ENCODE measurements at regions not wholly inside any gene's neighbourhood (a gene's known extent, or its start where the extent isn't known, plus 50 kb on each side); places are given as distances from the start of the nearest gene placed in this dataset.
A peak's percentile ranks its signal among the peaks of the same experiment; 100 is the strongest.

DNA sequence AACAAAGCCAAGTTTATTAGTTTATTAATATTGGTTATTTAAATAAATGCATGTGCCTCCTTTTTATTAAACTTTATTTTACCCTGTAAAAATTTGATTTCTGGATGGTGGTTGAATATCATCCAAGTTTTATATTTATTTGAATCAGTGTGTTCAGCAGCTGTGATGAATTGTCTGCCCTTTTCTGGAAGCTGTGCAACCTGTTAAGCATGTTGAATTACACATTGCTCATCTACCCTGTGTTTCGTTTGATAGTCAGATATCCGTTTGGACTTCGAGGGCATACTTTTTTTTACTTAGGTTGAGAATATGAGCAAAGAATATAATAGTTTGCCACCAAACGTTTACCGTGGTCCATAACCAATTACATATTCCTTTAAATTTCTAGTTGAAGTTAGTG lies 95.8 kb upstream of the TENM3 start:
- no peak overlapping the region for H3K4ac ChIP-seq (ENCODE audit: low read length)
- peaks cover 2 to 12% of the 10 kb centered on the region in 2 donors for H3K4me1 ChIP-seq (ENCODE audit: control insufficient read depth in 2 of 2, insufficient read depth in 1 of 2, low read depth in 1 of 2, low read length in 2 of 2)
- H3K27me3 ChIP-seq (ENCODE audit: control insufficient read depth in 3 of 3, insufficient read depth in 3 of 3, low read depth in 1 of 3, low read length in 3 of 3): peaks cover 0 to under 1% (median 0%) of the 10 kb centered on the region in 3 experiments
- no peak overlapping the region for H2BK12ac ChIP-seq (ENCODE audit: low read length)
- no peak overlapping the region for H3K27ac ChIP-seq (replicated peaks; ENCODE audit: low read length)
- H2AFZ ChIP-seq (ENCODE audit: low read length): no peak overlapping the region
- H3K4me2 ChIP-seq (ENCODE audit: insufficient read depth, low read length, poor library complexity, severe bottlenecking): no peak overlapping the region
- H3K36me3 ChIP-seq (replicated peaks in 1 of 2; ENCODE audit: control insufficient read depth in 2 of 2, insufficient read depth in 2 of 2, low read length in 2 of 2): peaks cover 0 to 18% of the 10 kb centered on the region in 2 donors
- no peaks in the 10 kb centered on the region for H3K79me1 ChIP-seq (ENCODE audit: low read depth, low read length)
- H2BK15ac ChIP-seq (ENCODE audit: low read length): no peak overlapping the region
- no peak overlapping the region for H2BK120ac ChIP-seq (ENCODE audit: low read depth, low read length)
- H3K9me3 ChIP-seq (replicated peaks in 1 of 2; ENCODE audit: control insufficient read depth in 2 of 2, insufficient read depth in 1 of 2, low read depth in 1 of 2, low read length in 2 of 2): peaks cover 0 to 3% of the 10 kb centered on the region in 2 donors
- H3K9ac ChIP-seq (ENCODE audit: low read depth, low read length, poor library complexity): no peak overlapping the region
- H2AK5ac ChIP-seq (ENCODE audit: low read depth, low read length): no peak overlapping the region
- peak overlapping the region in 1 of 2 donors; percentile 71 for H3K4me3 ChIP-seq (ENCODE audit: low read length in 2 of 2)
- no peak for DNase-seq (ENCODE audit: low spot score)
- H3K18ac ChIP-seq (ENCODE audit: low read length): no peak overlapping the region
- H4K8ac ChIP-seq (ENCODE audit: low read depth, low read length): no peak overlapping the region
- H2BK5ac ChIP-seq (ENCODE audit: low read length): no peak overlapping the region
- no peak overlapping the region for H4K91ac ChIP-seq (ENCODE audit: low read depth, low read length, poor library complexity)
- no peak overlapping the region for H3K23ac ChIP-seq (ENCODE audit: low read depth, low read length, poor library complexity)
- no peak overlapping the region for H3K14ac ChIP-seq (ENCODE audit: low read length)
- WGBS, 2 donors (ENCODE audit: extremely low coverage in 2 of 2, insufficient read length in 2 of 2, insufficient replicate concordance in 1 of 2): no CpG with 5 or more reads among the region's 5 CpGs

DNA sequence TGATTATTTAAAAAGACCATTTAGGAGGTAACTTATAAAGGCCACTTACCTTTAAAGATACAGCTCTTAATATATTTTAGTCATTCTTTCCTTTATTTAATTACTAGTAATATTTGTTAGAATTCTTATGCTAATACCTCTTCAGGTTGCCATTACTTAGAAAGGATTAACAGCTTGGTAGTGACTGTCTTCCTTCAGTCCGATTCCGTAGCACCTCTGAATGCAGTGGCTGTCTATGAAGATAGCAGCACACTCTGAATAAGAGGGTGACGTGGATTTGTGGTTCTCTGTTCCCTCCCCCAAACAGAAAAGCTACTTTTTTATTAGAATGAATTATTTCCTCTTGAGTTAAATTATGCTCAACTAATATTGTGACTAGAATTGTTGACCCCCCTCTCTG lies 92.6 kb upstream of the TENM3 start:
- peaks cover 2 to 12% of the 10 kb centered on the region in 2 donors for H3K4me1 ChIP-seq (ENCODE audit: control insufficient read depth in 2 of 2, insufficient read depth in 1 of 2, low read depth in 1 of 2, low read length in 2 of 2)
- WGBS, 2 donors (ENCODE audit: extremely low coverage in 2 of 2, insufficient read length in 2 of 2, insufficient replicate concordance in 1 of 2): no CpG with 5 or more reads among the region's 3 CpGs
- H2BK120ac ChIP-seq (ENCODE audit: low read depth, low read length): no peak overlapping the region

DNA sequence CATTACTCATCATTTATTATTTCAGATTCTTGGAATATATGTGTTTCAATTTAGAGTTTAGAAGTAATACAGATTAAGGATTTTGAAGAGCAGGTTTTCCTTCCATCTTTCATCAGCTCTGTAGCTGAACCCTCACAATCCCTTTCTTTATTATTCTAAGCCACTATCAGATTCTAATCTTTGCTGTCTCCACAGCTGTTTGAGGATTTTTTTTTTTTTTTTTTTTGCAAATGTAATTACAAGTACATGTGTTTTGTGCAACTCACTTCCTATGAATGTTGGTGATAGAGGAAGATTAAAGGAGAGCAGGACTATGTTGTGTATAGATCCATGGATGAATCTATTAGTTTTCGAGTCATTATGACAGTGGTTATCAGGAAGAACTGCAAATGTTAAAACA lies 87.4 kb upstream of the TENM3 start:
- no peak overlapping the region for H2BK12ac ChIP-seq (ENCODE audit: low read length)
- H3K4me1 ChIP-seq (ENCODE audit: control insufficient read depth in 2 of 2, insufficient read depth in 1 of 2, low read depth in 1 of 2, low read length in 2 of 2): peaks cover 0 to 3% of the 10 kb centered on the region in 2 donors
- no peak for DNase-seq (ENCODE audit: low spot score)
- no peak overlapping the region for H2BK15ac ChIP-seq (ENCODE audit: low read length)
- H3K9ac ChIP-seq (ENCODE audit: low read depth, low read length, poor library complexity): no peak overlapping the region
- no peak overlapping the region for H3K4me3 ChIP-seq (ENCODE audit: low read length in 2 of 2)
- H3K9me3 ChIP-seq (replicated peaks in 1 of 2; ENCODE audit: control insufficient read depth in 2 of 2, insufficient read depth in 1 of 2, low read depth in 1 of 2, low read length in 2 of 2): peaks cover 5 to 41% of the 10 kb centered on the region in 2 donors
- H2BK5ac ChIP-seq (ENCODE audit: low read length): no peak overlapping the region
- no peak overlapping the region for H2AK5ac ChIP-seq (ENCODE audit: low read depth, low read length)
- no peak overlapping the region for H4K8ac ChIP-seq (ENCODE audit: low read depth, low read length)
- H3K14ac ChIP-seq (ENCODE audit: low read length): no peak overlapping the region
- no CpG with 5 or more reads among the region's 1 CpG for WGBS, 2 donors (ENCODE audit: extremely low coverage in 2 of 2, insufficient read length in 2 of 2, insufficient replicate concordance in 1 of 2)
- H3K18ac ChIP-seq (ENCODE audit: low read length): no peak overlapping the region
- H3K36me3 ChIP-seq (replicated peaks in 1 of 2; ENCODE audit: control insufficient read depth in 2 of 2, insufficient read depth in 2 of 2, low read length in 2 of 2): peaks cover 5 to 66% of the 10 kb centered on the region in 2 donors
- no peak overlapping the region for H3K23ac ChIP-seq (ENCODE audit: low read depth, low read length, poor library complexity)
- no peak overlapping the region for H3K4ac ChIP-seq (ENCODE audit: low read length)
- H3K27ac ChIP-seq (replicated peaks; ENCODE audit: low read length): no peak overlapping the region
- no peak overlapping the region for H2BK120ac ChIP-seq (ENCODE audit: low read depth, low read length)
- H3K27me3 ChIP-seq (ENCODE audit: control insufficient read depth in 3 of 3, insufficient read depth in 3 of 3, low read depth in 1 of 3, low read length in 3 of 3): no peaks in the 10 kb centered on the region
- H4K91ac ChIP-seq (ENCODE audit: low read depth, low read length, poor library complexity): no peak overlapping the region
- no peak overlapping the region for H3K4me2 ChIP-seq (ENCODE audit: insufficient read depth, low read length, poor library complexity, severe bottlenecking)
- H3K79me1 ChIP-seq (ENCODE audit: low read depth, low read length): peaks cover 4% of the 10 kb centered on the region
- no peak overlapping the region for H2AFZ ChIP-seq (ENCODE audit: low read length)

More for the DNA sequence above, 92.6 kb upstream of the TENM3 start:
- Histone ChIP-seq H3K4me3 (ENCODE audit: low read length in 2 of 2) (no peak overlapping the region), H3K36me3 (replicated peaks in 1 of 2; ENCODE audit: control insufficient read depth in 2 of 2, insufficient read depth in 2 of 2, low read length in 2 of 2) (peaks cover 0 to 34% of the 10 kb centered on the region in 2 donors), H3K14ac (ENCODE audit: low read length) (no peak overlapping the region), H4K8ac (ENCODE audit: low read depth, low read length) (no peak overlapping the region), H2AFZ (ENCODE audit: low read length) (no peak overlapping the region), H3K18ac (ENCODE audit: low read length) (no peak overlapping the region), H3K23ac (ENCODE audit: low read depth, low read length, poor library complexity) (no peak overlapping the region), H2BK5ac (ENCODE audit: low read length) (no peak overlapping the region), H3K4ac (ENCODE audit: low read length) (no peak overlapping the region), H3K9ac (ENCODE audit: low read depth, low read length, poor library complexity) (no peak overlapping the region), H2BK12ac (ENCODE audit: low read length) (no peak overlapping the region), H3K79me1 (ENCODE audit: low read depth, low read length) (no peaks in the 10 kb centered on the region), H3K4me2 (ENCODE audit: insufficient read depth, low read length, poor library complexity, severe bottlenecking) (no peak overlapping the region), H2BK15ac (ENCODE audit: low read length) (no peak overlapping the region), H3K9me3 (replicated peaks in 1 of 2; ENCODE audit: control insufficient read depth in 2 of 2, insufficient read depth in 1 of 2, low read depth in 1 of 2, low read length in 2 of 2) (peaks cover 0 to 14% of the 10 kb centered on the region in 2 donors), H3K27ac (replicated peaks; ENCODE audit: low read length) (no peak overlapping the region), H3K27me3 (ENCODE audit: control insufficient read depth in 3 of 3, insufficient read depth in 3 of 3, low read depth in 1 of 3, low read length in 3 of 3) (no peaks in the 10 kb centered on the region), H4K91ac (ENCODE audit: low read depth, low read length, poor library complexity) (no peak overlapping the region), H2AK5ac (ENCODE audit: low read depth, low read length) (no peak overlapping the region)
- DNase-seq (ENCODE audit: low spot score): no peak

DNA sequence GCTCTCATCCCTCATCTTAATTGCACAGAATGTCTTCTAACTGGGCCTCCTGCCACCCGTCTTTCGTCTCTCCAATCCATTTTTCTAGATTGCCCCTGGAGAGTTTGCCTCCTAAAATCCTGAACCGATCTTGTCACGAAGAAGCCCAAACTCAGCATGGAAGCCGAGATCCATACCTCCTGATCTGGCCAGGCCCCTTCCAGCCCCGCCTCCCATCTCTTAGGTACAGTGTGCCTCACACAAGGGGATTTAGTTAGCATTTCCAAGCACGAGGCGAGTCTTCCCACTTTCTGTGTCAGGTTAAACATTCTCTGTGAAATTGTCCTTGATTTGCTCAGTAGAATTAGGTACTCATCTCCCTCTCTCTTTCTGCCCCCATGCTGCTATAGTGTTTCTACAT lies 80.0 kb upstream of the TENM3 start:
- Histone ChIP-seq H3K79me1 (ENCODE audit: low read depth, low read length) (peaks cover 4% of the 10 kb centered on the region), H2AK5ac (ENCODE audit: low read depth, low read length) (no peak overlapping the region), H3K23ac (ENCODE audit: low read depth, low read length, poor library complexity) (no peak overlapping the region), H2BK12ac (ENCODE audit: low read length) (no peak overlapping the region), H2AFZ (ENCODE audit: low read length) (no peak overlapping the region), H3K18ac (ENCODE audit: low read length) (no peak overlapping the region), H3K36me3 (replicated peaks in 1 of 2; ENCODE audit: control insufficient read depth in 2 of 2, insufficient read depth in 2 of 2, low read length in 2 of 2) (peaks cover 5 to 40% of the 10 kb centered on the region in 2 donors), H2BK15ac (ENCODE audit: low read length) (no peak overlapping the region), H3K14ac (ENCODE audit: low read length) (no peak overlapping the region), H3K27me3 (ENCODE audit: control insufficient read depth in 3 of 3, insufficient read depth in 3 of 3, low read depth in 1 of 3, low read length in 3 of 3) (no peaks in the 10 kb centered on the region), H3K4me1 (ENCODE audit: control insufficient read depth in 2 of 2, insufficient read depth in 1 of 2, low read depth in 1 of 2, low read length in 2 of 2) (peaks cover 0 to 2% of the 10 kb centered on the region in 2 donors), H3K9ac (ENCODE audit: low read depth, low read length, poor library complexity) (no peak overlapping the region), H3K4me2 (ENCODE audit: insufficient read depth, low read length, poor library complexity, severe bottlenecking) (no peak overlapping the region), H4K8ac (ENCODE audit: low read depth, low read length) (no peak overlapping the region), H3K4ac (ENCODE audit: low read length) (no peak overlapping the region), H4K91ac (ENCODE audit: low read depth, low read length, poor library complexity) (no peak overlapping the region), H3K9me3 (replicated peaks in 1 of 2; ENCODE audit: control insufficient read depth in 2 of 2, insufficient read depth in 1 of 2, low read depth in 1 of 2, low read length in 2 of 2) (peaks cover 5 to 39% of the 10 kb centered on the region in 2 donors), H3K4me3 (ENCODE audit: low read length in 2 of 2) (no peak overlapping the region), H2BK5ac (ENCODE audit: low read length) (no peak overlapping the region), H2BK120ac (ENCODE audit: low read depth, low read length) (no peak overlapping the region), H3K27ac (replicated peaks; ENCODE audit: low read length) (no peak overlapping the region)
- no peak for DNase-seq (ENCODE audit: low spot score)
- WGBS, 2 donors (ENCODE audit: extremely low coverage in 2 of 2, insufficient read length in 2 of 2, insufficient replicate concordance in 1 of 2): no CpG with 5 or more reads among the region's 8 CpGs

Measured in neuronal stem cell (in vitro differentiated cells).